ENCODE measurements at regions not wholly inside any gene's neighbourhood (a gene's known extent, or its start where the extent isn't known, plus 50 kb on each side); places are given as distances from the start of the nearest gene placed in this dataset.

- TF ChIP-seq CTCF (conservative IDR thresholded peaks at IDR 0.05; ENCODE audit: low read length) = no peak
- TF ChIP-seq EZH2phosphoT487 (IDR thresholded peaks at IDR 0.05; ENCODE audit: borderline replicate concordance, low read depth, low read length) = no peak
Measured at GRCh38 chr15:79700951-79701480, 195.8 kb downstream of the MTHFS start.
